PC-9 (cell line): ENCODE measurements at regions not wholly inside any gene's neighbourhood (a gene's known extent, or its start where the extent isn't known, plus 50 kb on each side); places are given as distances from the start of the nearest gene placed in this dataset.

Experiments used
- CTCF ChIP-seq: fragments of 200-600 bp; sonication (generic); conservative IDR thresholded peaks from 2 replicates; pipeline ENCODE4 v1.6.1; 2017; ENCODE audit warnings: mixed run types, antibody characterized with exemption, mild to moderate bottlenecking, moderate library complexity
- EZH2 ChIP-seq: fragments of 200-600 bp; sonication (generic); IDR thresholded peaks from 2 replicates; pipeline ENCODE4 v1.8.0; 2017; ENCODE audit warnings: antibody characterized with exemption, low read depth

GRCh38 chr3:150070271-150070670, 99.6 kb upstream of the PFN2 start:
- TF ChIP-seq CTCF: no peak
- TF ChIP-seq EZH2: no peak
